IMR-90 (cell line): ENCODE measurements at regions not wholly inside any gene's neighbourhood (a gene's known extent, or its start where the extent isn't known, plus 50 kb on each side); places are given as distances from the start of the nearest gene placed in this dataset.

Source experiments
- ATAC-seq: fragments of 200-7000 bp; cut with Tn5 transposase; 2 replicates; pipeline ENCODE4 v1.9.1; 2020; ENCODE audit warnings: low read depth, mild to moderate bottlenecking, moderate library complexity
- BruUV-seq: library from RNA; stranded (reverse); fragments of 400-500 nt; replicated peaks from 2 replicates; lab custom pipeline; 2021; lab: Mats Ljungman, UMichigan
- CTCF ChIA-PET: fragments of 300-600 bp; formaldehyde crosslinking; extraction: SDS; loops from one replicate; lab custom pipeline; 2021; ENCODE audit warnings: antibody characterized with exemption; lab: Yijun Ruan, JAX
- POLR2A ChIA-PET: fragments of 300-600 bp; sonication (Branson Sonifier 250); formaldehyde crosslinking; loops from one replicate; lab custom pipeline; 2022; ENCODE audit warnings: antibody characterized with exemption; ENCODE audit not compliant: unreplicated experiment; lab: Charles Lee
- DNase-seq: peaks from one replicate; pipeline ENCODE4 v3.0.0; 2013
- H2AFZ ChIP-seq: replicated peaks from 2 replicates; pipeline ENCODE3; 2013; ENCODE audit warnings: low read length, mild to moderate bottlenecking; ENCODE audit not compliant: poor library complexity
- H2AK5ac ChIP-seq: 2 replicates; pipeline ENCODE4 v1.6.1; 2013; ENCODE audit warnings: low read depth, low read length, inconsistent platforms
- H2AK9ac ChIP-seq: replicated peaks from 2 replicates; pipeline ENCODE3; 2013; ENCODE audit warnings: mild to moderate bottlenecking, low read depth, low read length, moderate library complexity; ENCODE audit not compliant: poor library complexity
- H2BK120ac ChIP-seq: 2 replicates; pipeline ENCODE4 v1.6.1; 2013; ENCODE audit warnings: low read depth, low read length, inconsistent platforms
- H2BK15ac ChIP-seq: 3 replicates; pipeline ENCODE4 v1.6.1; 2013; ENCODE audit warnings: low read depth, low read length, inconsistent platforms
- H2BK20ac ChIP-seq: 2 replicates; pipeline ENCODE4 v1.6.1; 2013; ENCODE audit warnings: low read depth, mild to moderate bottlenecking, inconsistent platforms, low read length, moderate library complexity
- H2BK5ac ChIP-seq: 2 replicates; pipeline ENCODE4 v1.6.1; 2013; ENCODE audit warnings: mild to moderate bottlenecking, low read depth, low read length, inconsistent platforms; ENCODE audit not compliant: poor library complexity, severe bottlenecking
- H3K14ac ChIP-seq: replicated peaks from 2 replicates; pipeline ENCODE4 v1.6.1; 2013; ENCODE audit warnings: low read depth, low read length, inconsistent platforms
- H3K18ac ChIP-seq: 2 replicates; pipeline ENCODE4 v1.6.1; 2013; ENCODE audit warnings: low read depth, low read length, control low read depth
- H3K23ac ChIP-seq: 2 replicates; pipeline ENCODE4 v1.6.1; 2013; ENCODE audit warnings: low read depth, low read length, inconsistent platforms
- H3K27ac ChIP-seq: 2 replicates; pipeline ENCODE4 v1.5.1; 2013; ENCODE audit warnings: mild to moderate bottlenecking, control low read depth, low read length; ENCODE audit not compliant: insufficient read depth
- H3K27me3 ChIP-seq: 2 replicates; pipeline ENCODE4 v1.6.1; 2013; ENCODE audit warnings: low read length; ENCODE audit not compliant: control insufficient read depth, insufficient read depth
- H3K36me3 ChIP-seq: 2 replicates; pipeline ENCODE4 v1.6.1; 2013; ENCODE audit warnings: low read length, mixed read lengths; ENCODE audit not compliant: control insufficient read depth, insufficient read depth
- H3K4ac ChIP-seq: 2 replicates; pipeline ENCODE4 v1.6.1; 2013; ENCODE audit warnings: low read depth, low read length, inconsistent platforms
- H3K4me1 ChIP-seq: 2 replicates; pipeline ENCODE4 v1.6.1; 2013; ENCODE audit warnings: low read length, mixed read lengths; ENCODE audit not compliant: control insufficient read depth, insufficient read depth
- H3K4me2 ChIP-seq: 2 replicates; pipeline ENCODE4 v1.6.1; 2013; ENCODE audit warnings: low read depth, mild to moderate bottlenecking, control low read depth, low read length, moderate library complexity
- H3K4me3 ChIP-seq: 2 replicates; pipeline ENCODE4 v1.5.1; 2013; ENCODE audit warnings: low read depth, mild to moderate bottlenecking, control low read depth, low read length, moderate library complexity; ENCODE audit not compliant: insufficient read depth
- H3K56ac ChIP-seq: 2 replicates; pipeline ENCODE4 v1.6.1; 2013; ENCODE audit warnings: low read length, inconsistent platforms; ENCODE audit not compliant: insufficient read depth; ENCODE audit errors: extremely low read depth
- H3K79me1 ChIP-seq, 2 experiments: 2 replicates each; pipeline ENCODE4 v1.6.1; 2013; ENCODE audit warnings: low read length in 2 of 2, inconsistent platforms in 1 of 2, low read depth in 1 of 2
- H3K9ac ChIP-seq: 2 replicates; pipeline ENCODE4 v1.6.1; 2013; ENCODE audit warnings: low read depth, low read length, control low read depth
- H3K9me1 ChIP-seq: 2 replicates; pipeline ENCODE4 v1.6.1; 2013; ENCODE audit warnings: low read length, inconsistent platforms; ENCODE audit not compliant: insufficient read depth
- H3K9me3 ChIP-seq: 2 replicates; pipeline ENCODE4 v1.6.1; 2013; ENCODE audit warnings: low read length; ENCODE audit not compliant: control insufficient read depth, insufficient read depth
- H4K20me1 ChIP-seq: 2 replicates; pipeline ENCODE4 v1.6.1; 2013; ENCODE audit warnings: low read length, inconsistent platforms; ENCODE audit not compliant: insufficient read depth
- H4K5ac ChIP-seq: 2 replicates; pipeline ENCODE4 v1.6.1; 2013; ENCODE audit warnings: mild to moderate bottlenecking, low read depth, low read length, control low read depth
- H4K8ac ChIP-seq, 2 experiments: 2 replicates each; pipeline ENCODE4 v1.6.1; 2013; ENCODE audit warnings: low read depth in 2 of 2, low read length in 2 of 2, control low read depth in 1 of 2, inconsistent platforms in 1 of 2
- H4K91ac ChIP-seq: 2 replicates; pipeline ENCODE4 v1.6.1; 2013; ENCODE audit warnings: low read depth, low read length, inconsistent platforms; ENCODE audit not compliant: insufficient read depth
- CHD1 ChIP-seq: IDR thresholded peaks from 2 replicates; pipeline ENCODE4 v1.6.1; 2012; ENCODE audit warnings: low read depth, low read length, improper control_type of control experiment
- CTCF ChIP-seq: conservative IDR thresholded peaks from 2 replicates; pipeline ENCODE4 v1.5.1; 2012; ENCODE audit warnings: mild to moderate bottlenecking, low read depth, low read length, improper control_type of control experiment
- FOS ChIP-seq: fragments of 150-350 bp; IDR thresholded peaks from 2 replicates; pipeline ENCODE4 v1.6.1; 2016; ENCODE audit warnings: low read depth, low read length
- MAFK ChIP-seq: IDR thresholded peaks from 2 replicates; pipeline ENCODE4 v1.6.1; 2012; ENCODE audit warnings: low read depth, low read length, improper control_type of control experiment
- MAZ ChIP-seq: IDR thresholded peaks from 2 replicates; pipeline ENCODE4 v1.6.1; 2012; ENCODE audit warnings: low read depth, mild to moderate bottlenecking, low read length, improper control_type of control experiment, moderate library complexity, borderline replicate concordance
- MXI1 ChIP-seq: IDR thresholded peaks from 2 replicates; pipeline ENCODE4 v1.6.1; 2012; ENCODE audit warnings: low read depth, mild to moderate bottlenecking, low read length, moderate library complexity, borderline replicate concordance
- RFX5 ChIP-seq: IDR thresholded peaks from 2 replicates; pipeline ENCODE4 v1.8.0; 2012; ENCODE audit warnings: low read depth, mild to moderate bottlenecking, low read length, moderate library complexity
- USF2 ChIP-seq: fragments of 150-350 bp; IDR thresholded peaks from 2 replicates; pipeline ENCODE4 v1.6.1; 2017; ENCODE audit warnings: mild to moderate bottlenecking, antibody characterized with exemption, low read length, low read depth
- WGBS, 2 experiments: methylation state at CpG; one replicate each; pipeline versions ENCODE4 v1.1.5 to v1.1.7; 2013; ENCODE audit warnings: missing lambda C conversion rate in 2 of 2; ENCODE audit not compliant: insufficient read length in 1 of 2; ENCODE audit errors: extremely low coverage in 2 of 2; 5-methylcytosine and 5-hydroxymethylcytosine counted together
- dilution Hi-C: fragments of 300-500 bp; cut with HindIII; formaldehyde crosslinking; loops from one replicate; pipeline ENCODE4 v1.14.3; 2018; ENCODE audit warnings: low sequenced_read_pairs; ENCODE audit not compliant: unreplicated experiment
- in situ Hi-C: fragments of 300-500 bp; cut with MboI; formaldehyde crosslinking; loops from 3 replicates; pipeline ENCODE4 v1.14.3; 2019; ENCODE audit warnings: low sequenced_read_pairs, inconsistent platforms, mixed read lengths
- intact Hi-C: fragments of 100-400 bp; cut with micrococcal nuclease; formaldehyde crosslinking; loops from 2 replicates; pipeline ENCODE4 v1.10.0; 2022
- TF ChIP-seq, protein P1 (sequence below): fragments of 150-350 bp; IDR thresholded peaks from 2 replicates; pipeline ENCODE4 v1.6.1; 2016; ENCODE audit warnings: low read depth, mild to moderate bottlenecking, low read length, moderate library complexity, borderline replicate concordance

- Histone ChIP-seq H2BK120ac (no peak overlapping the region), H3K18ac (no peak overlapping the region), H3K36me3 (no peaks in the 10 kb centered on the region), H3K4me3 (no peak overlapping the region), H2BK15ac (no peak overlapping the region), H3K4me2 (no peak overlapping the region), H3K4me1 (no peaks in the 10 kb centered on the region), H2AK9ac (no peak overlapping the region), H3K79me1 (no peaks in the 10 kb centered on the region), H4K8ac (no peak overlapping the region), H3K4ac (no peak overlapping the region), H3K9ac (no peak overlapping the region), H3K56ac (no peak overlapping the region), H2AK5ac (no peak overlapping the region), H3K14ac (no peak overlapping the region), H3K9me3 (peaks cover 5% of the 10 kb centered on the region; the same call in 1 of the 2 replicates), H2BK5ac (no peak overlapping the region), H3K27ac (no peak overlapping the region), H4K20me1 (no peaks in the 10 kb centered on the region), H2BK20ac (no peak overlapping the region), H3K9me1 (no peaks in the 10 kb centered on the region), H3K27me3 (no peaks in the 10 kb centered on the region), H4K5ac (no peak overlapping the region), H4K91ac (no peak overlapping the region), H2AFZ (no peak overlapping the region), H3K23ac (no peak overlapping the region)
- intact Hi-C loops (no loop called here), in situ Hi-C loops (no loop called here), dilution Hi-C loops (no loop called here)
- DNase-seq (no peak), ATAC-seq (no peak)
- BruUV-seq, result no TSS peak
- TF ChIP-seq CHD1 (no peak), MAZ (no peak), MAFK (no peak), CTCF (no peak), USF2 (no peak), MXI1 (no peak), FOS (no peak), RFX5 (no peak)
- TF ChIP-seq, protein P1, sequence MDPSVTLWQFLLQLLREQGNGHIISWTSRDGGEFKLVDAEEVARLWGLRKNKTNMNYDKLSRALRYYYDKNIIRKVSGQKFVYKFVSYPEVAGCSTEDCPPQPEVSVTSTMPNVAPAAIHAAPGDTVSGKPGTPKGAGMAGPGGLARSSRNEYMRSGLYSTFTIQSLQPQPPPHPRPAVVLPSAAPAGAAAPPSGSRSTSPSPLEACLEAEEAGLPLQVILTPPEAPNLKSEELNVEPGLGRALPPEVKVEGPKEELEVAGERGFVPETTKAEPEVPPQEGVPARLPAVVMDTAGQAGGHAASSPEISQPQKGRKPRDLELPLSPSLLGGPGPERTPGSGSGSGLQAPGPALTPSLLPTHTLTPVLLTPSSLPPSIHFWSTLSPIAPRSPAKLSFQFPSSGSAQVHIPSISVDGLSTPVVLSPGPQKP, result no peak
- no CpG with 5 or more reads among the region's 3 CpGs for WGBS, 2 experiments
- CTCF ChIA-PET, result no interaction called here
- POLR2A ChIA-PET, result interaction anchor here (0.6 kb wide), 1 partner anchor 18 kb away, joined by 3 read pairs; no protein-coding TSS in a partner anchor
These were observed 374.2 kb upstream of the SMIM31 start for GRCh38 chr4:164379694-164380093.
